ENCODE measurements at regions not wholly inside any gene's neighbourhood (a gene's known extent, or its start where the extent isn't known, plus 50 kb on each side); places are given as distances from the start of the nearest gene placed in this dataset.

- ATAC-seq (ENCODE audit: insufficient number of reproducible peaks, low FRiP score, low read depth), result no peak
- TF ChIP-seq, protein P1, sequence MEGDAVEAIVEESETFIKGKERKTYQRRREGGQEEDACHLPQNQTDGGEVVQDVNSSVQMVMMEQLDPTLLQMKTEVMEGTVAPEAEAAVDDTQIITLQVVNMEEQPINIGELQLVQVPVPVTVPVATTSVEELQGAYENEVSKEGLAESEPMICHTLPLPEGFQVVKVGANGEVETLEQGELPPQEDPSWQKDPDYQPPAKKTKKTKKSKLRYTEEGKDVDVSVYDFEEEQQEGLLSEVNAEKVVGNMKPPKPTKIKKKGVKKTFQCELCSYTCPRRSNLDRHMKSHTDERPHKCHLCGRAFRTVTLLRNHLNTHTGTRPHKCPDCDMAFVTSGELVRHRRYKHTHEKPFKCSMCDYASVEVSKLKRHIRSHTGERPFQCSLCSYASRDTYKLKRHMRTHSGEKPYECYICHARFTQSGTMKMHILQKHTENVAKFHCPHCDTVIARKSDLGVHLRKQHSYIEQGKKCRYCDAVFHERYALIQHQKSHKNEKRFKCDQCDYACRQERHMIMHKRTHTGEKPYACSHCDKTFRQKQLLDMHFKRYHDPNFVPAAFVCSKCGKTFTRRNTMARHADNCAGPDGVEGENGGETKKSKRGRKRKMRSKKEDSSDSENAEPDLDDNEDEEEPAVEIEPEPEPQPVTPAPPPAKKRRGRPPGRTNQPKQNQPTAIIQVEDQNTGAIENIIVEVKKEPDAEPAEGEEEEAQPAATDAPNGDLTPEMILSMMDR (IDR thresholded peaks at IDR 0.05), result no peak
- no peaks in the 10 kb centered on the region for H3K9me3 ChIP-seq
Measured at GRCh38 chr18:78032574-78032973, 782.9 kb downstream of the GALR1 start.

DNA sequence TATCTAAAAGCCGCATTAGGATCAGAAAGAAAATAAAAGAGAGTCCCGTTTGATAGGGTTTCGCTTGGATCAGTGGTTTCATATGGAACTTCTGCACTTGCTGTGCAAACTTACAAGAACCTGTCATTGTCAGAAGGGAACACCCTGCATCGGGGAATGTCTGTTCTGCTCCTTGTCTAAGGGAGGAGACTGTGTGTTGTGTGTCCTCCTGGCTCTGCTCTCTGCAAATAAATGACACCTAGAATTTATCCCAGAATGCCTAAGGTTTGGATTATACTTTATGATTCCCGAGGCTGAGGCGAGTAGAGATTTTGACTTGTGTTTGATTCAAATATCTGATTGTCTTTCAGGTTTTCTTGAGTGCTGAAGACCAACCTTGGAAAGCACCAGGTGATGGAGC is 785.1 kb downstream of the GALR1 start:
- Histone ChIP-seq H3K27me3 (replicated peaks; ENCODE audit: insufficient read depth) (no peaks in the 10 kb centered on the region), H3K4me1 (ENCODE audit: control insufficient read depth in 1 of 2, low read depth in 2 of 2) (no peaks in the 10 kb centered on the region), H3K27ac (no peak overlapping the region), H3K9me3 (no peaks in the 10 kb centered on the region), H3K36me3 (no peaks in the 10 kb centered on the region), H3K4me3 (no peak overlapping the region)
- ATAC-seq (ENCODE audit: insufficient number of reproducible peaks, low FRiP score, low read depth) (no peak), DNase-seq (ENCODE audit: low spot score) (no peak)
- TF ChIP-seq, protein P1 (IDR thresholded peaks at IDR 0.05), result no peak

More at GRCh38 chr18:78032574-78032973, 782.9 kb downstream of the GALR1 start:
- H3K4me1 ChIP-seq (ENCODE audit: control insufficient read depth in 1 of 2, low read depth in 2 of 2), result no peaks in the 10 kb centered on the region
- no peak overlapping the region for H3K27ac ChIP-seq
- no peak overlapping the region for H3K4me3 ChIP-seq
- H3K27me3 ChIP-seq (replicated peaks; ENCODE audit: insufficient read depth), result no peaks in the 10 kb centered on the region
- no peaks in the 10 kb centered on the region for H3K36me3 ChIP-seq
- no peak for DNase-seq (ENCODE audit: low spot score)

DNA sequence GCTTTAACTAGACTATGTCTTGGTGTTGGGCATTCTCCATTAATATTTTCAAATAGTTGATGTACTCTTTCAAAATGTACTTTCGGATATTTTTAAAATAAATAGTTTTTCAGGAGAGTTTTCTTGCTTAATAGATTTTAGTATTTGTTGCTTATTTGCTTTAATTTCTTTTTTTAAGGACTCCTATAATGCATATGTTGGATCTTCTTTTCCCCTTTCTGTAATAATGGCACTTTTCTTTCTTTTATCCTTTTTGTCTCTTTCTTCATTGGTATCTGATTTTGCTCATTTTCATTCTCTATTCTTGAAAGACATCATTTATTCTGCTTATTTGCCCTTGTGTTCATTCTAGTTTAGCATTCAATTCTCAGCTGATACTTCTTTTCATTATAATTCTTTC is 791.6 kb downstream of the GALR1 start:
- H3K27ac ChIP-seq, result no peak overlapping the region
- peaks cover 4% of the 10 kb centered on the region for H3K9me3 ChIP-seq
- TF ChIP-seq, protein P1 (IDR thresholded peaks at IDR 0.05), result no peak
- no peaks in the 10 kb centered on the region for H3K27me3 ChIP-seq (replicated peaks; ENCODE audit: insufficient read depth)
- ATAC-seq (ENCODE audit: insufficient number of reproducible peaks, low FRiP score, low read depth) (no peak), DNase-seq (ENCODE audit: low spot score) (no peak)
- H3K36me3 ChIP-seq, result no peaks in the 10 kb centered on the region
- no peak overlapping the region for H3K4me3 ChIP-seq
- H3K4me1 ChIP-seq (ENCODE audit: control insufficient read depth in 1 of 2, low read depth in 2 of 2), result no peaks in the 10 kb centered on the region

GRCh38 chr18:78046631-78047030 is 797.0 kb downstream of the GALR1 start:
- H3K27ac ChIP-seq, result no peak overlapping the region
- TF ChIP-seq, protein P1 (IDR thresholded peaks at IDR 0.05), result no peak
- no peaks in the 10 kb centered on the region for H3K4me1 ChIP-seq (ENCODE audit: control insufficient read depth in 1 of 2, low read depth in 2 of 2)
- no peaks in the 10 kb centered on the region for H3K9me3 ChIP-seq
- DNase-seq (ENCODE audit: low spot score) (no peak), ATAC-seq (ENCODE audit: insufficient number of reproducible peaks, low FRiP score, low read depth) (no peak)
- no peaks in the 10 kb centered on the region for H3K27me3 ChIP-seq (replicated peaks; ENCODE audit: insufficient read depth)
- no peak overlapping the region for H3K4me3 ChIP-seq
- no peaks in the 10 kb centered on the region for H3K36me3 ChIP-seq

- Histone ChIP-seq H3K4me3 (no peak overlapping the region), H3K27me3 (replicated peaks; ENCODE audit: insufficient read depth) (no peaks in the 10 kb centered on the region), H3K4me1 (ENCODE audit: control insufficient read depth in 1 of 2, low read depth in 2 of 2) (no peaks in the 10 kb centered on the region), H3K9me3 (no peaks in the 10 kb centered on the region), H3K36me3 (no peaks in the 10 kb centered on the region), H3K27ac (no peak overlapping the region)
- no peak for DNase-seq (ENCODE audit: low spot score)
- TF ChIP-seq, protein P1 (IDR thresholded peaks at IDR 0.05), result no peak
- no peak for ATAC-seq (ENCODE audit: insufficient number of reproducible peaks, low FRiP score, low read depth)
Measured at GRCh38 chr18:78049281-78049680, 799.6 kb downstream of the GALR1 start.
